ENCODE measurements at regions not wholly inside any gene's neighbourhood (a gene's known extent, or its start where the extent isn't known, plus 50 kb on each side); places are given as distances from the start of the nearest gene placed in this dataset.
A peak's percentile ranks its signal among the peaks of the same experiment; 100 is the strongest.

- H3K4me1 ChIP-seq (ENCODE audit: insufficient read depth, low read length) = no peaks in the 10 kb centered on the region
- H3K27ac ChIP-seq (ENCODE audit: low read length) = no peak overlapping the region
- H3K36me3 ChIP-seq (ENCODE audit: insufficient read depth, low read length) = no peaks in the 10 kb centered on the region
- H3K9me3 ChIP-seq (ENCODE audit: insufficient read depth, low read length, severe bottlenecking) = no peaks in the 10 kb centered on the region
- H3K4me2 ChIP-seq (ENCODE audit: insufficient read depth, low read length) = no peak overlapping the region
- H3K27me3 ChIP-seq (ENCODE audit: insufficient read depth, low read length, poor library complexity) = peaks cover 3% of the 10 kb centered on the region
- DNase-seq = no peak
- no peak overlapping the region for H2AFZ ChIP-seq (ENCODE audit: low read depth, low read length)
- TF ChIP-seq CTCF (IDR thresholded peaks at IDR 0.05; ENCODE audit: borderline replicate concordance, extremely low read depth, low read length, poor library complexity, severe bottlenecking) = no peak
- H3K79me2 ChIP-seq (ENCODE audit: insufficient read depth, low read length) = no peaks in the 10 kb centered on the region
- no peak for ATAC-seq (ENCODE audit: insufficient read depth, low read depth)
- H3K9ac ChIP-seq (ENCODE audit: low read depth, low read length) = no peak overlapping the region
- no peak overlapping the region for H3K4me3 ChIP-seq (ENCODE audit: low read depth in 1 of 2, low read length in 2 of 2)
- 0 out of 2 replicates have a peak, but pooled peaks cover 6% of the 10 kb centered on the region for H4K20me1 ChIP-seq (ENCODE audit: insufficient read depth, low read length)
Observed at GRCh38 chr16:85369060-85369459, 244.1 kb upstream of the GSE1 start.

DNA sequence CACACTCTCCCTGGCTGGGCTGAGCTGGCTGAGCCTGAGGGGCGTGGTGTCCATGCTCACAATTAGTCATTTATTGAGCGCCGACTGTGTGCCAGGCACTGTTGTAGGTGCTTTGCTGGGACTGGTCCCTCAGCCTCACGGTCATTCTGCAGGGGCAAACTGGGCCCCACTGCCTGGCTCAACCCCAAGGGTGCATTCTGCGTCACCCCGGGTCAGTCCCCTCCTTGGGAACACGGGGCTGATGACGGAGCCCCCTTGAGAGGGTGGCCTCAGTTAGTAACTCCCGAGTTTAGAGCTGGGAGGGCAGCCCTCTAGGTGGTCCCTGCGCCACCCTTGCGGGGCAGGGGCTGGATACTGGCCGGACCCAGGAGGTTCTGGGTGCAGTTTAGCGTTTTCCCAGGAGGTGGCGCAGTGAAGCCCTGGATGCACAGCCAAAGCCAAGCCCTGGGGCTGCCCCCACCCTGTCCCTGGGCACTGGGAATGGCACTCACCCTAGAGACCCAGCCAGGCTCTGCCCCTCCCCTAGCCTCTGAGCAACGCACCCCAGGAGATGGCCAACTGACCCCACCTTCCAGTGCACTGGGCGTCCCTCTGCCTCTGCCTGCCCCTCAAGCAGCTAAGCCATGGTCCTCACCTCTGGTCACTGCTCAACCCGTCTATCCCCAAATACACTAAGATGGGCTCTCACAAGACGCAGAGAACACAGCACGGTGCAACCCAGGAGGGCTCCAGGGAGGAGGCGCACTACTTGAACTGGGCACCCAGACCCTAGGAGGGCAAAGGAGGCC lies 243.2 kb upstream of the GSE1 start:
- Histone ChIP-seq H3K4me1 (ENCODE audit: insufficient read depth, low read length) (no peaks in the 10 kb centered on the region), H2AFZ (ENCODE audit: low read depth, low read length) (no peak overlapping the region), H3K36me3 (ENCODE audit: insufficient read depth, low read length) (no peaks in the 10 kb centered on the region), H4K20me1 (ENCODE audit: insufficient read depth, low read length) (0 out of 2 replicates have a peak, but pooled peaks cover 6% of the 10 kb centered on the region), H3K4me3 (ENCODE audit: low read depth in 1 of 2, low read length in 2 of 2) (no peak overlapping the region), H3K27ac (ENCODE audit: low read length) (no peak overlapping the region), H3K9ac (ENCODE audit: low read depth, low read length) (no peak overlapping the region), H3K4me2 (ENCODE audit: insufficient read depth, low read length) (no peak overlapping the region), H3K27me3 (ENCODE audit: insufficient read depth, low read length, poor library complexity) (peaks cover 3% of the 10 kb centered on the region), H3K79me2 (ENCODE audit: insufficient read depth, low read length) (no peaks in the 10 kb centered on the region), H3K9me3 (ENCODE audit: insufficient read depth, low read length, severe bottlenecking) (no peaks in the 10 kb centered on the region)
- ATAC-seq (ENCODE audit: insufficient read depth, low read depth) (peak; percentile 72), DNase-seq (peak; percentile 64)
- TF ChIP-seq CTCF (IDR thresholded peaks at IDR 0.05; ENCODE audit: borderline replicate concordance, extremely low read depth, low read length, poor library complexity, severe bottlenecking) (peak; percentile 83), EZH2 (IDR thresholded peaks at IDR 0.05; ENCODE audit: borderline replicate concordance, low read depth, low read length, severe bottlenecking) (no peak)

DNA sequence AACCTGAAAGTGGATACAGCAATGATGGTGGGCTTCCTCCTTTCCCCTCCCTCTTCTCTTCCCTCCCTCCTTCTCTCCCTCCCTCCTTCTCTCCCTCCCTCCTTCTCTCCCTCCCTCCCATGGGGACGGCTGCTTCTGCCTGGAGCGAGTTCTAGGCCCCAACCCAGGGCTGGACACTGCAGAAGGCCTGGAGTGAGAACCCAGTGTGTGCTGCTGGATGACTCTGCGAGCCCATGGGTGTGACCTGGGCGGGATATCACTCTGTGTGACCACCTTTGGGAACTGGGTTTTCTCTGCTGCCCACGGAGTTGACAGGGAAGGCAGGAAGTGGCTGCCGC lies 242.6 kb upstream of the GSE1 start:
- Histone ChIP-seq H3K4me2 (ENCODE audit: insufficient read depth, low read length) (no peak overlapping the region), H3K79me2 (ENCODE audit: insufficient read depth, low read length) (no peaks in the 10 kb centered on the region), H3K9me3 (ENCODE audit: insufficient read depth, low read length, severe bottlenecking) (no peaks in the 10 kb centered on the region), H4K20me1 (ENCODE audit: insufficient read depth, low read length) (0 out of 2 replicates have a peak, but pooled peaks cover 6% of the 10 kb centered on the region), H3K27me3 (ENCODE audit: insufficient read depth, low read length, poor library complexity) (no peaks in the 10 kb centered on the region), H3K36me3 (ENCODE audit: insufficient read depth, low read length) (no peaks in the 10 kb centered on the region), H3K9ac (ENCODE audit: low read depth, low read length) (no peak overlapping the region), H3K4me1 (ENCODE audit: insufficient read depth, low read length) (no peaks in the 10 kb centered on the region), H3K27ac (ENCODE audit: low read length) (no peak overlapping the region), H2AFZ (ENCODE audit: low read depth, low read length) (no peak overlapping the region), H3K4me3 (ENCODE audit: low read depth in 1 of 2, low read length in 2 of 2) (no peak overlapping the region)
- TF ChIP-seq EZH2 (IDR thresholded peaks at IDR 0.05; ENCODE audit: borderline replicate concordance, low read depth, low read length, severe bottlenecking) (no peak), CTCF (IDR thresholded peaks at IDR 0.05; ENCODE audit: borderline replicate concordance, extremely low read depth, low read length, poor library complexity, severe bottlenecking) (no peak)
- ATAC-seq (ENCODE audit: insufficient read depth, low read depth) (no peak), DNase-seq (no peak)
